Neural cell (in vitro differentiated cells): ENCODE measurements at regions not wholly inside any gene's neighbourhood (a gene's known extent, or its start where the extent isn't known, plus 50 kb on each side); places are given as distances from the start of the nearest gene placed in this dataset.
"Not testable (repeated sequence)": the region's sequence is repeated elsewhere in the genome, so short reads cannot be mapped to it uniquely, and the experiment has no call there.

ENCODE experiments used
- H2AFZ ChIP-seq: fragments of 200-600, 300-800 bp; sonication (generic), shearing (Covaris generic); 2 replicates; pipeline ENCODE4 v1.6.0; 2014; ENCODE audit warnings: low read depth, mild to moderate bottlenecking, antibody characterized with exemption, low read length, moderate library complexity
- H3F3A ChIP-seq: fragments of 200-600 bp; shearing (Covaris generic); 2 replicates; pipeline ENCODE4 v1.6.1; 2016; ENCODE audit warnings: mild to moderate bottlenecking, moderate library complexity, mixed read lengths, antibody characterized with exemption, low read length; ENCODE audit not compliant: insufficient read depth, poor library complexity, severe bottlenecking
- H3K27ac ChIP-seq: fragments of 200-600, 300-800 bp; sonication (generic), shearing (Covaris generic); 2 replicates; pipeline ENCODE4 v1.5.1; 2014; ENCODE audit warnings: mild to moderate bottlenecking, low read length, moderate library complexity
- H3K27me3 ChIP-seq: fragments of 300-800, 200-600 bp; sonication (generic), shearing (Covaris generic); 2 replicates; pipeline ENCODE4 v1.6.0; 2014; ENCODE audit warnings: mild to moderate bottlenecking, low read depth, low read length, moderate library complexity; ENCODE audit not compliant: insufficient read depth
- H3K36me3 ChIP-seq: fragments of 300-800, 200-600 bp; sonication (generic), shearing (Covaris generic); 2 replicates; pipeline ENCODE4 v1.5.1; 2014; ENCODE audit warnings: mild to moderate bottlenecking, antibody characterized with exemption, low read length, moderate library complexity; ENCODE audit not compliant: insufficient read depth
- H3K4me2 ChIP-seq: fragments of 300-800, 200-600 bp; sonication (generic), shearing (Covaris generic); 2 replicates; pipeline ENCODE4 v1.6.0; 2014; ENCODE audit warnings: mild to moderate bottlenecking, low read length
- H3K4me3 ChIP-seq: fragments of 300-800, 200-600 bp; sonication (generic), shearing (Covaris generic); 2 replicates; pipeline ENCODE4 v1.5.1; 2014; ENCODE audit warnings: mild to moderate bottlenecking, low read length, moderate library complexity
- H3K79me2 ChIP-seq: fragments of 200-600 bp; shearing (Covaris generic); replicated peaks from 2 replicates; pipeline ENCODE4 v1.6.0; 2014; ENCODE audit warnings: mild to moderate bottlenecking, low read length, moderate library complexity; ENCODE audit not compliant: insufficient read depth
- H3K9ac ChIP-seq: fragments of 300-800, 200-600 bp; sonication (generic), shearing (Covaris generic); 2 replicates; pipeline ENCODE4 v1.6.1; 2016; ENCODE audit warnings: mild to moderate bottlenecking, low read length, mixed read lengths
- H3K9me2 ChIP-seq: fragments of 200-600 bp; shearing (Covaris generic); 2 replicates; pipeline ENCODE4 v1.6.1; 2016; ENCODE audit warnings: mild to moderate bottlenecking, low read length, mixed read lengths; ENCODE audit not compliant: insufficient read depth
- H3K9me3 ChIP-seq: fragments of 200-600, 300-800 bp; sonication (generic), shearing (Covaris generic); 2 replicates; pipeline ENCODE4 v1.6.1; 2016; ENCODE audit warnings: mild to moderate bottlenecking, mixed run types, low read length, moderate library complexity, mixed read lengths
- H4K20me1 ChIP-seq: fragments of 200-600 bp; shearing (Covaris generic); 2 replicates; pipeline ENCODE4 v1.6.1; 2016; ENCODE audit warnings: mild to moderate bottlenecking, mixed run types; ENCODE audit not compliant: insufficient read depth
- CTCF ChIP-seq: fragments of 450-650 bp; IDR thresholded peaks from 2 replicates; pipeline ENCODE4 v1.5.1; 2014; ENCODE audit warnings: antibody characterized with exemption, mild to moderate bottlenecking, moderate library complexity; ENCODE audit not compliant: poor library complexity, severe bottlenecking
- EP300 ChIP-seq: fragments of 450-650 bp; conservative IDR thresholded peaks from 2 replicates; pipeline ENCODE4 v1.6.1; 2014; ENCODE audit warnings: antibody characterized with exemption, mild to moderate bottlenecking, moderate library complexity; ENCODE audit not compliant: poor library complexity, severe bottlenecking
- EZH2 ChIP-seq: fragments of 200-600, 300-800 bp; shearing (Covaris generic), sonication (generic); IDR thresholded peaks from 2 replicates; pipeline ENCODE4 v1.6.1; 2014; ENCODE audit warnings: antibody characterized with exemption, low read length, borderline replicate concordance, mild to moderate bottlenecking; ENCODE audit not compliant: insufficient read depth, poor library complexity, severe bottlenecking
- MXI1 ChIP-seq: fragments of 450-650 bp; conservative IDR thresholded peaks from 2 replicates; pipeline ENCODE4 v1.6.1; 2014; ENCODE audit warnings: antibody characterized with exemption, mild to moderate bottlenecking; ENCODE audit not compliant: poor library complexity, severe bottlenecking
- POLR2AphosphoS5 ChIP-seq: IDR thresholded peaks from 2 replicates; pipeline ENCODE4 v1.6.1; 2012
- RAD21 ChIP-seq: fragments of 450-650 bp; conservative IDR thresholded peaks from 2 replicates; pipeline ENCODE4 v1.6.1; 2014; ENCODE audit warnings: antibody characterized with exemption, mild to moderate bottlenecking, moderate library complexity
- REST ChIP-seq: IDR thresholded peaks from 2 replicates; pipeline ENCODE4 v1.6.1; 2012; ENCODE audit warnings: borderline replicate concordance
- SMC3 ChIP-seq: fragments of 450-650 bp; conservative IDR thresholded peaks from 2 replicates; pipeline ENCODE4 v1.6.1; 2014; ENCODE audit warnings: antibody characterized with exemption, mild to moderate bottlenecking, moderate library complexity; ENCODE audit not compliant: poor library complexity
- TAF1 ChIP-seq: IDR thresholded peaks from 2 replicates; pipeline ENCODE4 v1.6.1; 2012; ENCODE audit warnings: low read depth

GRCh38 chr5:174493530-174493929 is 230.9 kb upstream of the MSX2 start:
- no peak overlapping the region for H3K4me2 ChIP-seq
- no peaks in the 10 kb centered on the region for H3K36me3 ChIP-seq
- H3K4me3 ChIP-seq = no peak overlapping the region
- H3K9ac ChIP-seq = no peak overlapping the region
- H2AFZ ChIP-seq = no peak overlapping the region
- H3K27me3 ChIP-seq = no peaks in the 10 kb centered on the region
- TF ChIP-seq EZH2 (no peak), TAF1 (no peak), REST (no peak)
- H3K27ac ChIP-seq = no peak overlapping the region
- H3K9me3 ChIP-seq = no peaks in the 10 kb centered on the region
- H3K79me2 ChIP-seq = no peaks in the 10 kb centered on the region
- H4K20me1 ChIP-seq = no peaks in the 10 kb centered on the region
- H3F3A ChIP-seq = no peaks in the 10 kb centered on the region
- H3K9me2 ChIP-seq = no peaks in the 10 kb centered on the region

GRCh38 chr5:174497939-174498338 is 226.4 kb upstream of the MSX2 start:
- H4K20me1 ChIP-seq, H3K4me2 ChIP-seq, H3K27me3 ChIP-seq, H3K27ac ChIP-seq, H2AFZ ChIP-seq, H3K9ac ChIP-seq, H3K36me3 ChIP-seq, H3K9me2 ChIP-seq, H3K9me3 ChIP-seq, H3K79me2 ChIP-seq, H3K4me3 ChIP-seq, H3F3A ChIP-seq: not testable (repeated sequence)

- not testable (repeated sequence) for H2AFZ ChIP-seq, H3K4me2 ChIP-seq, H3K27me3 ChIP-seq, H3K4me3 ChIP-seq, H3K36me3 ChIP-seq, H4K20me1 ChIP-seq, H3K9ac ChIP-seq, H3K27ac ChIP-seq, H3K9me3 ChIP-seq, H3K9me2 ChIP-seq, H3K79me2 ChIP-seq, H3F3A ChIP-seq
These were observed 225.8 kb upstream of the MSX2 start for GRCh38 chr5:174498575-174498974.

GRCh38 chr5:174500636-174501035 is 223.7 kb upstream of the MSX2 start:
- H3K27me3 ChIP-seq = no peaks in the 10 kb centered on the region
- no peaks in the 10 kb centered on the region for H3F3A ChIP-seq
- no peaks in the 10 kb centered on the region for H3K79me2 ChIP-seq
- H3K9me2 ChIP-seq = no peaks in the 10 kb centered on the region
- no peak for TF ChIP-seq POLR2AphosphoS5
- TF ChIP-seq RAD21 = no peak
- no peak for TF ChIP-seq SMC3
- no peak for TF ChIP-seq CTCF
- no peak for TF ChIP-seq EZH2
- no peak for TF ChIP-seq TAF1
- no peak for TF ChIP-seq MXI1
- TF ChIP-seq EP300 = no peak
- no peak for TF ChIP-seq REST
- no peaks in the 10 kb centered on the region for H3K36me3 ChIP-seq
- no peak overlapping the region for H3K9ac ChIP-seq
- H3K4me2 ChIP-seq = no peak overlapping the region
- H3K9me3 ChIP-seq = no peaks in the 10 kb centered on the region
- H4K20me1 ChIP-seq = no peaks in the 10 kb centered on the region
- no peak overlapping the region for H3K27ac ChIP-seq
- H3K4me3 ChIP-seq = no peak overlapping the region
- no peak overlapping the region for H2AFZ ChIP-seq
